Osteoblast (primary cell): ENCODE measurements at regions not wholly inside any gene's neighbourhood (a gene's known extent, or its start where the extent isn't known, plus 50 kb on each side); places are given as distances from the start of the nearest gene placed in this dataset.

Experiments used
- DNase-seq: peaks from one replicate; pipeline ENCODE4 v3.0.0; 2011; ENCODE audit warnings: low spot score, mixed read lengths; ENCODE audit not compliant: insufficient read length; ENCODE audit errors: missing footprints
- H2AFZ ChIP-seq: 2 replicates; pipeline ENCODE4 v1.6.0; 2011; ENCODE audit warnings: mild to moderate bottlenecking, low read length
- H3K27ac ChIP-seq: 2 replicates; pipeline ENCODE4 v1.5.1; 2011; ENCODE audit warnings: mild to moderate bottlenecking, low read depth, low read length, moderate library complexity
- H3K27me3 ChIP-seq: 2 replicates; pipeline ENCODE4 v1.6.0; 2012; ENCODE audit warnings: mild to moderate bottlenecking, control low read depth, inconsistent platforms, low read length, moderate library complexity; ENCODE audit not compliant: insufficient read depth
- H3K36me3 ChIP-seq: 2 replicates; pipeline ENCODE4 v1.5.1; 2011; ENCODE audit warnings: mild to moderate bottlenecking, low read length, control low read depth, moderate library complexity; ENCODE audit not compliant: insufficient read depth
- H3K4me1 ChIP-seq: 2 replicates; pipeline ENCODE4 v1.5.1; 2011; ENCODE audit warnings: mild to moderate bottlenecking, low read length, control low read depth, moderate library complexity; ENCODE audit not compliant: insufficient read depth
- H3K4me2 ChIP-seq: 2 replicates; pipeline ENCODE4 v1.6.0; 2011; ENCODE audit warnings: mild to moderate bottlenecking, low read length; ENCODE audit not compliant: insufficient read depth
- H3K4me3 ChIP-seq: fragments of 200-600 bp; sonication (generic); 3 replicates; pipeline ENCODE4 v1.5.1; 2012; ENCODE audit warnings: mild to moderate bottlenecking, low read length, inconsistent platforms; ENCODE audit not compliant: insufficient read depth
- H3K79me2 ChIP-seq: 2 replicates; pipeline ENCODE4 v1.6.0; 2012; ENCODE audit warnings: mild to moderate bottlenecking, low read length, control low read depth, inconsistent platforms; ENCODE audit not compliant: insufficient read depth
- H3K9me3 ChIP-seq: 2 replicates; pipeline ENCODE4 v1.5.1; 2011; ENCODE audit warnings: low read depth, low read length, control low read depth
- H4K20me1 ChIP-seq: 2 replicates; pipeline ENCODE4 v1.6.0; 2012; ENCODE audit warnings: mild to moderate bottlenecking, low read length, control low read depth; ENCODE audit not compliant: insufficient read depth
- CTCF ChIP-seq: IDR thresholded peaks from 2 replicates; pipeline ENCODE4 v1.5.1; 2011; ENCODE audit warnings: mild to moderate bottlenecking, low read depth, low read length, moderate library complexity; ENCODE audit errors: extremely low read depth

- Histone ChIP-seq H3K79me2 (no peaks in the 10 kb centered on the region), H3K27me3 (no peaks in the 10 kb centered on the region), H3K27ac (no peak overlapping the region), H3K36me3 (peaks cover 3% of the 10 kb centered on the region), H4K20me1 (peaks cover 5% of the 10 kb centered on the region), H3K4me3 (no peak overlapping the region), H3K4me1 (peaks cover 6% of the 10 kb centered on the region), H3K4me2 (no peak overlapping the region), H3K9me3 (no peaks in the 10 kb centered on the region), H2AFZ (no peak overlapping the region)
- no peak for TF ChIP-seq CTCF
- no peak for DNase-seq
These were observed 70.6 kb downstream of the KATNIP start for GRCh38 chr16:27620541-27620940.

GRCh38 chr16:27624154-27625049 lies 74.5 kb downstream of the KATNIP start:
- H3K27ac ChIP-seq, result no peak overlapping the region
- H3K4me3 ChIP-seq, result no peak overlapping the region
- no peak overlapping the region for H2AFZ ChIP-seq
- DNase-seq, result no peak
- no peak overlapping the region for H3K4me2 ChIP-seq
- no peak for TF ChIP-seq CTCF
- no peaks in the 10 kb centered on the region for H3K9me3 ChIP-seq
- H3K27me3 ChIP-seq, result no peaks in the 10 kb centered on the region
- no peaks in the 10 kb centered on the region for H4K20me1 ChIP-seq
- peaks cover 11% of the 10 kb centered on the region for H3K4me1 ChIP-seq
- H3K79me2 ChIP-seq, result no peaks in the 10 kb centered on the region
- H3K36me3 ChIP-seq, result peaks cover 3% of the 10 kb centered on the region

GRCh38 chr16:27625050-27625697 lies 75.2 kb downstream of the KATNIP start:
- Histone ChIP-seq H4K20me1 (no peaks in the 10 kb centered on the region), H3K4me2 (no peak overlapping the region), H3K4me3 (no peak overlapping the region), H3K79me2 (no peaks in the 10 kb centered on the region), H3K27ac (peak overlapping the region; percentile 24), H3K9me3 (no peaks in the 10 kb centered on the region), H3K4me1 (peaks cover 11% of the 10 kb centered on the region), H2AFZ (no peak overlapping the region), H3K36me3 (no peaks in the 10 kb centered on the region), H3K27me3 (no peaks in the 10 kb centered on the region)
- DNase-seq, result peak; percentile 55
- no peak for TF ChIP-seq CTCF

GRCh38 chr16:27627136-27627535 lies 77.2 kb downstream of the KATNIP start:
- TF ChIP-seq CTCF, result no peak

More at GRCh38 chr16:27627136-27627535, 77.2 kb downstream of the KATNIP start:
- Histone ChIP-seq H3K4me3 (no peak overlapping the region), H3K27me3 (no peaks in the 10 kb centered on the region), H3K4me2 (no peak overlapping the region), H4K20me1 (no peaks in the 10 kb centered on the region), H3K27ac (no peak overlapping the region), H3K4me1 (peaks cover 11% of the 10 kb centered on the region), H2AFZ (no peak overlapping the region), H3K36me3 (peaks cover 3% of the 10 kb centered on the region), H3K9me3 (no peaks in the 10 kb centered on the region), H3K79me2 (no peaks in the 10 kb centered on the region)
- DNase-seq, result no peak
